Neural progenitor cell (in vitro differentiated cells): ENCODE measurements at regions not wholly inside any gene's neighbourhood (a gene's known extent, or its start where the extent isn't known, plus 50 kb on each side); places are given as distances from the start of the nearest gene placed in this dataset.

Experiments
- DNase-seq: peaks from one replicate; pipeline ENCODE4 v3.0.0-alpha.2; 2016; ENCODE audit warnings: low spot score
- H2AFZ ChIP-seq: fragments of 200-600 bp; sonication (generic); replicated peaks from 2 replicates; pipeline ENCODE4 v1.6.1; 2016; ENCODE audit warnings: antibody characterized with exemption
- H3F3A ChIP-seq: fragments of 200-600 bp; sonication (generic); 2 replicates; pipeline ENCODE4 v1.6.1; 2016; ENCODE audit warnings: antibody characterized with exemption, low read depth
- H3K27ac ChIP-seq: fragments of 200-600 bp; sonication (generic); 2 replicates; pipeline ENCODE4 v1.5.1; 2016; ENCODE audit warnings: mild to moderate bottlenecking
- H3K27me3 ChIP-seq: fragments of 200-600 bp; sonication (generic); 2 replicates; pipeline ENCODE4 v1.6.1; 2016; ENCODE audit warnings: mild to moderate bottlenecking, moderate library complexity
- H3K36me3 ChIP-seq: fragments of 200-600 bp; sonication (generic); 2 replicates; pipeline ENCODE4 v1.5.1; 2016
- H3K4me1 ChIP-seq: fragments of 200-600 bp; sonication (generic); 2 replicates; pipeline ENCODE4 v1.6.1; 2016; ENCODE audit warnings: mixed run types
- H3K4me2 ChIP-seq: fragments of 200-600 bp; sonication (generic); 2 replicates; pipeline ENCODE4 v1.6.1; 2016
- H3K4me3 ChIP-seq: fragments of 200-600 bp; sonication (generic); 2 replicates; pipeline ENCODE4 v1.5.1; 2016
- H3K79me2 ChIP-seq: fragments of 200-600 bp; sonication (generic); 2 replicates; pipeline ENCODE4 v1.6.1; 2016; ENCODE audit warnings: low read depth
- H3K9ac ChIP-seq: fragments of 200-600 bp; sonication (generic); 2 replicates; pipeline ENCODE4 v1.6.1; 2016
- H3K9me3 ChIP-seq: fragments of 200-600 bp; sonication (generic); 2 replicates; pipeline ENCODE4 v1.5.1; 2016; ENCODE audit warnings: low read depth
- H4K20me1 ChIP-seq: fragments of 200-600 bp; sonication (generic); 2 replicates; pipeline ENCODE4 v1.6.1; 2016; ENCODE audit warnings: low read depth
- H3K27ac Mint-ChIP-seq: 3 replicates; pipeline ENCODE4 v1.8.0; 2021; ENCODE audit warnings: mixed read lengths
- H3K27me3 Mint-ChIP-seq: 2 replicates; pipeline ENCODE4 v1.8.0; 2022; ENCODE audit warnings: low read depth, mild to moderate bottlenecking, inconsistent platforms, moderate library complexity, mixed read lengths; ENCODE audit not compliant: insufficient read depth
- H3K36me3 Mint-ChIP-seq: 3 replicates; pipeline ENCODE4 v1.8.0; 2021; ENCODE audit warnings: mixed read lengths
- H3K4me1 Mint-ChIP-seq: 3 replicates; pipeline ENCODE4 v1.8.0; 2021; ENCODE audit warnings: mixed read lengths
- H3K4me3 Mint-ChIP-seq: 3 replicates; pipeline ENCODE4 v1.8.0; 2021; ENCODE audit warnings: mild to moderate bottlenecking, moderate library complexity, mixed read lengths
- H3K9me3 Mint-ChIP-seq: 3 replicates; pipeline ENCODE4 v1.8.0; 2020; ENCODE audit warnings: mixed read lengths
- EZH2 ChIP-seq: fragments of 200-600 bp; sonication (generic); IDR thresholded peaks from 2 replicates; pipeline ENCODE4 v1.6.1; 2017; ENCODE audit warnings: antibody characterized with exemption, mild to moderate bottlenecking, moderate library complexity
- EZH2phosphoT487 ChIP-seq: fragments of 200-600 bp; sonication (generic); IDR thresholded peaks from 2 replicates; pipeline ENCODE4 v1.6.1; 2017; ENCODE audit warnings: antibody characterized with exemption
- TF ChIP-seq, protein P1 (sequence below): fragments of 200-600 bp; sonication (generic); IDR thresholded peaks from 2 replicates; pipeline ENCODE4 v1.5.1; 2017; ENCODE audit warnings: antibody characterized with exemption, mild to moderate bottlenecking

DNA sequence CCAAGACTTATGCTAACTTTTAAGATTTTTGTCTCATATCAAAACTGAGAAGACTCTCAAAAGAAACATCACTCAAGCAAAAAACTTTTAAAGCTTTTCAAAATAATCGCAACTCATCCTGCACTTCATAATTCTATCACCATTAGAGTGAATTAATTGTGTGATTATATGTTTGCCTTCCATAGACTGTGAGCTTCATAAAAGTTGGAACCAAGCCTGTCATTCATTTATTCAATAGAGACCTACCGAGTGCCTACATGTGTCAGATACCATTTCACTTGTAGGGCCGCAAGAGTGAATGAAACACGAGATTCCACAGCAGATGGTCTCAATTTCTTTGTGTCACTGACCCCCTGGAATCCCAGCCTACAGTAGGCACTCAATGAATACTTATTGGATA, 106.4 kb downstream of the RHOU start:
- H2AFZ ChIP-seq = no peak overlapping the region

DNA sequence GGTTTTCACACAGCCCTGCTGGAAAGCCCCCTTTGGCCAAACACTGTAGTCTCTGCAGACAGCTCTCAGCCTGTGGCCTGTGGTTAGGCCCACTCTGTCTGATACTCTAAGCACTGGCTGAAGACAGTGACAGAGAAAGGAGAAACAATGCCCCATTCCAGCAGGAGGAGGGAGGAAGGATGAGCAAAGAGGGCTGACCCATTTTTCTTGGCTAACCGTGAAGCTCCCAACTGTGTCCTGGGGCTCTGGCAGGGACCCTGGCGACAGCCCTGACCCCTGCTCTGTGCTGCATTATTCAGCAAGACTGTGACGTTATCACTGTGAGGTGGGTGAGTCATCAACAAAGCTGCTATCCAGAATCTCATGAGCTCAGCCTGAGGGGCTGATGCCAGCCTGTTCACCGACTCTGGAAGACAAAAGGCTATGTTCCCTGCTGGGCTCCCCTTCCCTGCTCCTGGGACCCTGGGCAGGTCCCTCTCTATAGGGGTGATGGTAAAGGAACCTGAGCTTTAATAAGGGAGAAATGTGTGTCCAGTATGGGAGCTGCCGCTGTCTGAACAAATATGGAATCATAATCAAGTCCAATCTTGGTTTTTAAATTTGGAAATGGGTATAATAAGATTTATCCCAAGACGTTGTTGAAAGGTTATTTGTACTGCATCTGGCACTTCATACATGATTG, 107.0 kb downstream of the RHOU start:
- H3K27me3 Mint-ChIP-seq = no peaks in the 10 kb centered on the region
- no peak overlapping the region for H3K9ac ChIP-seq

More for the DNA sequence above, 106.4 kb downstream of the RHOU start:
- H3K4me1 ChIP-seq = no peaks in the 10 kb centered on the region
- peaks cover 3% of the 10 kb centered on the region for H3K27me3 Mint-ChIP-seq
- no peaks in the 10 kb centered on the region for H3K9me3 ChIP-seq
- no peak overlapping the region for H3K27ac ChIP-seq
- H3K27me3 ChIP-seq = no peaks in the 10 kb centered on the region
- TF ChIP-seq EZH2phosphoT487 (no peak), EZH2 (no peak)
- TF ChIP-seq, protein P1, sequence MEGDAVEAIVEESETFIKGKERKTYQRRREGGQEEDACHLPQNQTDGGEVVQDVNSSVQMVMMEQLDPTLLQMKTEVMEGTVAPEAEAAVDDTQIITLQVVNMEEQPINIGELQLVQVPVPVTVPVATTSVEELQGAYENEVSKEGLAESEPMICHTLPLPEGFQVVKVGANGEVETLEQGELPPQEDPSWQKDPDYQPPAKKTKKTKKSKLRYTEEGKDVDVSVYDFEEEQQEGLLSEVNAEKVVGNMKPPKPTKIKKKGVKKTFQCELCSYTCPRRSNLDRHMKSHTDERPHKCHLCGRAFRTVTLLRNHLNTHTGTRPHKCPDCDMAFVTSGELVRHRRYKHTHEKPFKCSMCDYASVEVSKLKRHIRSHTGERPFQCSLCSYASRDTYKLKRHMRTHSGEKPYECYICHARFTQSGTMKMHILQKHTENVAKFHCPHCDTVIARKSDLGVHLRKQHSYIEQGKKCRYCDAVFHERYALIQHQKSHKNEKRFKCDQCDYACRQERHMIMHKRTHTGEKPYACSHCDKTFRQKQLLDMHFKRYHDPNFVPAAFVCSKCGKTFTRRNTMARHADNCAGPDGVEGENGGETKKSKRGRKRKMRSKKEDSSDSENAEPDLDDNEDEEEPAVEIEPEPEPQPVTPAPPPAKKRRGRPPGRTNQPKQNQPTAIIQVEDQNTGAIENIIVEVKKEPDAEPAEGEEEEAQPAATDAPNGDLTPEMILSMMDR = no peak
- no peak overlapping the region for H3K4me3 ChIP-seq
- H3K9ac ChIP-seq = no peak overlapping the region
- H3K79me2 ChIP-seq = no peaks in the 10 kb centered on the region
- peak overlapping the region; percentile 41 for H3K4me3 Mint-ChIP-seq
- DNase-seq = no peak
- peaks cover 28% of the 10 kb centered on the region for H3K4me1 Mint-ChIP-seq
- H3K36me3 ChIP-seq = no peaks in the 10 kb centered on the region
- H3F3A ChIP-seq = peaks cover 3% of the 10 kb centered on the region
- peaks cover 3% of the 10 kb centered on the region for H3K36me3 Mint-ChIP-seq
- H4K20me1 ChIP-seq = no peaks in the 10 kb centered on the region
- no peak overlapping the region for H3K4me2 ChIP-seq
- peaks cover 20% of the 10 kb centered on the region for H3K9me3 Mint-ChIP-seq
- no peak overlapping the region for H3K27ac Mint-ChIP-seq

DNA sequence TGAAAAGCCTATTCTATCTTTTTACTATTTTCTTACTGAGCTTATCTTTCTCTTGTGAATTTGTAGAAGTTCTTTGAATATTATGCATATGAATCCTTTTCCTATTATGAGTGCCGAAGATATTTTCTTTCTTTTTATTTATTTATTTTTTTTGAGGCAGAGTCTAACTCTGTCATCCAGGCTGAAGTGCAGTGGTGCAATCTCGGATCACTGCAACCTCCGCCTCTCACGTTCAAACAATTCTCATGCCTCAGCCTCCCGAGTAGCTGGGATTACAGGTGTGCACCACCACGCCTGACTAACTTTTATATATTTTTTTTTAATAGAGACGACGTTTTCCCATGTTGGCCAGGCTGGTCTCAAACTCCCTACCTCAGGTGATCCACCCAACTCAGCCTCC, 109.8 kb downstream of the RHOU start:
- H3K27me3 Mint-ChIP-seq = no peaks in the 10 kb centered on the region
- no peaks in the 10 kb centered on the region for H3K36me3 ChIP-seq
- no peak overlapping the region for H3K4me2 ChIP-seq
- no peak overlapping the region for H3K4me3 ChIP-seq
- peaks cover 13% of the 10 kb centered on the region for H3F3A ChIP-seq
- no peak overlapping the region for H3K27ac Mint-ChIP-seq
- peaks cover 16% of the 10 kb centered on the region for H3K4me1 Mint-ChIP-seq
- peaks cover 20% of the 10 kb centered on the region for H3K9me3 Mint-ChIP-seq
- H3K4me3 Mint-ChIP-seq = no peak overlapping the region
- no peak for DNase-seq
- H3K27ac ChIP-seq = no peak overlapping the region
- no peak overlapping the region for H2AFZ ChIP-seq
- TF ChIP-seq, protein P1 = no peak
- TF ChIP-seq EZH2 (no peak), EZH2phosphoT487 (no peak)
- no peaks in the 10 kb centered on the region for H4K20me1 ChIP-seq
- H3K27me3 ChIP-seq = no peaks in the 10 kb centered on the region
- no peaks in the 10 kb centered on the region for H3K79me2 ChIP-seq
- no peaks in the 10 kb centered on the region for H3K9me3 ChIP-seq
- peaks cover 3% of the 10 kb centered on the region for H3K36me3 Mint-ChIP-seq
- H3K4me1 ChIP-seq = peaks cover 7% of the 10 kb centered on the region
- H3K9ac ChIP-seq = no peak overlapping the region

More for the DNA sequence above, 107.0 kb downstream of the RHOU start:
- no peaks in the 10 kb centered on the region for H4K20me1 ChIP-seq
- no peaks in the 10 kb centered on the region for H3K36me3 ChIP-seq
- no peak for DNase-seq
- H3K27ac Mint-ChIP-seq = peak overlapping the region; percentile 29
- TF ChIP-seq EZH2 (no peak), EZH2phosphoT487 (no peak)
- TF ChIP-seq, protein P1 = no peak
- no peaks in the 10 kb centered on the region for H3K9me3 ChIP-seq
- no peak overlapping the region for H3K4me3 Mint-ChIP-seq
- no peak overlapping the region for H3K4me2 ChIP-seq
- H3K36me3 Mint-ChIP-seq = peaks cover 3% of the 10 kb centered on the region
- H3K4me1 ChIP-seq = no peaks in the 10 kb centered on the region
- peaks cover 3% of the 10 kb centered on the region for H3F3A ChIP-seq
- peaks cover 20% of the 10 kb centered on the region for H3K9me3 Mint-ChIP-seq
- H3K4me1 Mint-ChIP-seq = peaks cover 23% of the 10 kb centered on the region
- H3K79me2 ChIP-seq = no peaks in the 10 kb centered on the region
- H3K4me3 ChIP-seq = no peak overlapping the region
- no peak overlapping the region for H2AFZ ChIP-seq
- no peaks in the 10 kb centered on the region for H3K27me3 ChIP-seq
- H3K27ac ChIP-seq = no peak overlapping the region
